C4-2B (cell line): ENCODE measurements at regions not wholly inside any gene's neighbourhood (a gene's known extent, or its start where the extent isn't known, plus 50 kb on each side); places are given as distances from the start of the nearest gene placed in this dataset.

Experiments used
- CTCF ChIP-seq: fragments of 450-650 bp; conservative IDR thresholded peaks from 2 replicates; pipeline ENCODE4 v1.5.1; 2017; ENCODE audit warnings: mild to moderate bottlenecking
- ZFX ChIP-seq: fragments of 450-650 bp; IDR thresholded peaks from 2 replicates; pipeline ENCODE4 v1.6.1; 2017

GRCh38 chr5:115418788-115419187 lies 122.3 kb upstream of the CCDC112 start:
- no peak for TF ChIP-seq CTCF
- no peak for TF ChIP-seq ZFX
